ENCODE measurements at regions not wholly inside any gene's neighbourhood (a gene's known extent, or its start where the extent isn't known, plus 50 kb on each side); places are given as distances from the start of the nearest gene placed in this dataset.
"Not testable (repeated sequence)": the region's sequence is repeated elsewhere in the genome, so short reads cannot be mapped to it uniquely, and the experiment has no call there.

DNA sequence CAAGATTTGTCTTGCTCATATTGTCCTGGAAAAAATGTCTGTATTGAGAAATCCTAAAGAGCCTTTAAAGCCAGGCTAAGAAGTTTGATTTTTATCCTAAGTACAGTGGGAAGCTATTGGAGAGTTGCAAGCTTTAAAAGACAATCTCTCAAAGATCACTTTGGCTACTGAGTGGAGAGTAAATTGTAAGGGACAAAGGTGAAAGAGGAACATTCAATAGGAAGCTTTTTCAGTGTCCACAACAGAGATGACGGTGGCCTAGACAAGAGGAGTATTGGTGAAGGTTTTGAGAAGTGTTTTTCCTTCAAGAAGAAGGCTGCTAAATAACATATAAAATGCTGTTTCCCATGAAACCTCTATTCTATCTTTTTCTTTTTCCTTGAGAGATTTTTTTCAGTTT lies 249.5 kb upstream of the IL12A start:
- DNase-seq (ENCODE audit: low read depth), result no peak
- no peak overlapping the region for H3K4me3 ChIP-seq (ENCODE audit: control insufficient read depth, low read depth, low read length)
- TF ChIP-seq, protein P1, sequence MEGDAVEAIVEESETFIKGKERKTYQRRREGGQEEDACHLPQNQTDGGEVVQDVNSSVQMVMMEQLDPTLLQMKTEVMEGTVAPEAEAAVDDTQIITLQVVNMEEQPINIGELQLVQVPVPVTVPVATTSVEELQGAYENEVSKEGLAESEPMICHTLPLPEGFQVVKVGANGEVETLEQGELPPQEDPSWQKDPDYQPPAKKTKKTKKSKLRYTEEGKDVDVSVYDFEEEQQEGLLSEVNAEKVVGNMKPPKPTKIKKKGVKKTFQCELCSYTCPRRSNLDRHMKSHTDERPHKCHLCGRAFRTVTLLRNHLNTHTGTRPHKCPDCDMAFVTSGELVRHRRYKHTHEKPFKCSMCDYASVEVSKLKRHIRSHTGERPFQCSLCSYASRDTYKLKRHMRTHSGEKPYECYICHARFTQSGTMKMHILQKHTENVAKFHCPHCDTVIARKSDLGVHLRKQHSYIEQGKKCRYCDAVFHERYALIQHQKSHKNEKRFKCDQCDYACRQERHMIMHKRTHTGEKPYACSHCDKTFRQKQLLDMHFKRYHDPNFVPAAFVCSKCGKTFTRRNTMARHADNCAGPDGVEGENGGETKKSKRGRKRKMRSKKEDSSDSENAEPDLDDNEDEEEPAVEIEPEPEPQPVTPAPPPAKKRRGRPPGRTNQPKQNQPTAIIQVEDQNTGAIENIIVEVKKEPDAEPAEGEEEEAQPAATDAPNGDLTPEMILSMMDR (conservative IDR thresholded peaks at IDR 0.05; ENCODE audit: control insufficient read depth, insufficient read depth, low read depth, low read length), result no peak

DNA sequence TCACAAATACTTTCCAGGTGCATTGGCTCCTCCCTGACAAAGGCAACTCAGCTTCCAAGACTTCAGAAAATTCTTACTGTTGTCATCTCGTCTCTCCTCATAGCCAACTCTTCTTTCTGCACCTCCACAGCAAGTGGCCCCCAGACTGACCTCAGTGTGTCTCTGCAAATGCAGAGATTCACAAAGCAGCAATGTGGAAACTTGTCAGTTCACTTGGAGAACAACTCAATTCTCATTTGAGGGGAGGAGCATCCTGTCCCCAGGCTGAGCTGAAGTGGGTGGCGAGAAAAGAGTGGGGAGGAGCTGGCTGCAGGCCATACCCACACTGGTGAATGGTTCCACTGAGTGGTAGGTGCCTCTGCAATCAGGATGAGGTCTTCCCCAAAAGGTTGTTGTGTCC lies 248.7 kb upstream of the IL12A start:
- DNase-seq (ENCODE audit: low read depth), result no peak
- TF ChIP-seq, protein P1 (conservative IDR thresholded peaks at IDR 0.05; ENCODE audit: control insufficient read depth, insufficient read depth, low read depth, low read length), result no peak
- no peak overlapping the region for H3K4me3 ChIP-seq (ENCODE audit: control insufficient read depth, low read depth, low read length)

DNA sequence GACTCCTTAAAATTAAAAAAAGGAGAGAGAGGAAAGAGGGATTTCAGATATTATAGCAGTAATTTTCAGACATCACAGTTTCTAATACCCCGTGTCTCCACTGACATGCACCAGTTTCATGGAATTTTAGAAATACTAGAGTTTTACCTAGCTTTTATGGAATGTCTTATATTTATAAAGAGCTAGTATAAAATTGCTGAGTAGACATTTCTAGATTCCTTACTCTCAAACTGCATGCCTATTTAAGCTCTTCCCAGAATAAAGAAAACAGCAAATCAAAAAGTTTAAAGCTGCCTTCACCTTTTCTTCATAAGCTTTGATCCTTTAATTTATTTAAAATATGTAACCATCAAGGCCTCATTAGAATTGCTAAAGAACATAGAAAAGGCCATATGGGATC lies 247.4 kb upstream of the IL12A start:
- H3K4me3 ChIP-seq (ENCODE audit: control insufficient read depth, low read depth, low read length), result no peak overlapping the region
- DNase-seq (ENCODE audit: low read depth), result no peak
- TF ChIP-seq, protein P1 (conservative IDR thresholded peaks at IDR 0.05; ENCODE audit: control insufficient read depth, insufficient read depth, low read depth, low read length), result no peak

DNA sequence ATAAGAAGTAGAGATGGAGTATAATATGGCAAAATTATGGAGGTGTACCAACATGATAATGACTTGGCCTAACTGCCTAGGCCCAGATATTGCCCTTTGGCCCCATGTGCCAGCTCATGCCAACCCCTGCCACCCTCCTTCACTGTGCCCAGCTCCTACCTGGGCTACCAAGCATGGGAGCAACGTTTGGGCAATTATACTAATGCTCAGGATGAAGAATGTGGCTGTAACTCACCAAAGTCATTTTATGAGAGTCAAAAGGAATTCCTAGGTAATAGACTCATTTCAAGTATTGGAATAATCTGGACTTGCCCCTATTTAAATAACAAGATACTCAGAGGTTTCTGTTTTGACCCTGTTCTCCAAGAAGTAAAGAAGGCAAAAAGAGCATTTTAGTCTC lies 240.2 kb upstream of the IL12A start:
- H3K4me3 ChIP-seq (ENCODE audit: control insufficient read depth, low read depth, low read length), result no peak overlapping the region
- TF ChIP-seq, protein P1 (conservative IDR thresholded peaks at IDR 0.05; ENCODE audit: control insufficient read depth, insufficient read depth, low read depth, low read length), result no peak
- DNase-seq (ENCODE audit: low read depth), result no peak

DNA sequence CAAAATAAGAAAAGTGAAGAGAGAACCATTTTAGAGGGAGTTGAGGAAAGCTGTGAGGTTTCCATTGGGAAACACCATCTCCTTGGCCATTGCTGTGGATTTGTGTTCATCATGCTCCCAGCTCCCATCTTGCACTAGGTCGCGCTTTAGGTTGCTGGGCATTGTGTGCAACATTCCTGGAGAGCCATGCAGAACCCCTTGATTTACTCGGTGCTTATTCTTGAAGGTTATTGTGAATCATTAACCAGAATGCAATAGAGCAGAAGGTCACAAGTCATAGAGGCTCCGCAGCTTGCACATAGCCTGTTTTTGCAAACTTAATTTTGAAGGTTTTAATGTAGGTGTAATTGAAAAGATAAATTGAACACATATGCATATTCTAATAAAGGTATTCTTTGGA lies 239.2 kb upstream of the IL12A start:
- no peak overlapping the region for H3K4me3 ChIP-seq (ENCODE audit: control insufficient read depth, low read depth, low read length)
- DNase-seq (ENCODE audit: low read depth), result no peak
- TF ChIP-seq, protein P1 (conservative IDR thresholded peaks at IDR 0.05; ENCODE audit: control insufficient read depth, insufficient read depth, low read depth, low read length), result no peak

DNA sequence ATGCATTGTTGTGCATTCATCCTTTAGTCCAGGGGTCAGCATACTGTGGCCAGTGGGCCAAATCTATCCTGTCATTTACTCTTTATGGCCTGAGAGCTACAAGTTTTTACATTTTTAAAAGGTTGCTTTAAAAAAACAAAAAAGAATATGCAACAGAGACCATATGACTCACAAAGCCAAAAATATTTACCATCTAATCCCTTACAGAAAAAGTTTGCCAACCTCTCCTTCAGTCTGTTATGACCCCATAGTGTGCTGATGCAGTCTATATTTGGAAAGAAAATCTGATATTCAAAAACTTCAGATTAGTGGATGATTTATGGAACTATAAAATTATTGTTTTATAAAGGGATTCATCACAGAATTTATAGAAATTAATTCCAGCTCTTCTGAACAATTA lies 237.5 kb upstream of the IL12A start:
- TF ChIP-seq, protein P1 (conservative IDR thresholded peaks at IDR 0.05; ENCODE audit: control insufficient read depth, insufficient read depth, low read depth, low read length), result no peak
- no peak for DNase-seq (ENCODE audit: low read depth)
- no peak overlapping the region for H3K4me3 ChIP-seq (ENCODE audit: control insufficient read depth, low read depth, low read length)

DNA sequence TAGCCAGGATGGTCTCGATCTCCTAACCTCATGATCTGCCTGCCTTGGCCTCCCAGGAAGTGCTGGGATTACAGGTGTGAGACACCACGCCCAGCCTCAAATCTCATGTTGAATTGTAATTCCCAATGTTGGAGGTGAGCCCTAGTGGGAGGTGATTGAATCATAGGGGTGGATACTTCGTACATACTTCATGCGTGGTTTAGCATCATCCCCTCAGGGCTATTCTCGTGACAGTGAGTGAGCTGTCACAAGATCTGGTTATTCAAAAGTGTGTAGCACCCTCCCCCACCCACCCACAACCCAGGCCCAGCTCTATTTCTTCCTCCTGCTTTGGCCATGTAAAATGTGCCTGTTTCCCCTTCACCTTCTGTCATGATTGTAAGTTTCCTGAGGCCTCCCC lies 236.9 kb upstream of the IL12A start:
- H3K4me3 ChIP-seq (ENCODE audit: control insufficient read depth, low read depth, low read length), result no peak overlapping the region
- TF ChIP-seq, protein P1 (conservative IDR thresholded peaks at IDR 0.05; ENCODE audit: control insufficient read depth, insufficient read depth, low read depth, low read length), result no peak
- peak; percentile 33 for DNase-seq (ENCODE audit: low read depth)

DNA sequence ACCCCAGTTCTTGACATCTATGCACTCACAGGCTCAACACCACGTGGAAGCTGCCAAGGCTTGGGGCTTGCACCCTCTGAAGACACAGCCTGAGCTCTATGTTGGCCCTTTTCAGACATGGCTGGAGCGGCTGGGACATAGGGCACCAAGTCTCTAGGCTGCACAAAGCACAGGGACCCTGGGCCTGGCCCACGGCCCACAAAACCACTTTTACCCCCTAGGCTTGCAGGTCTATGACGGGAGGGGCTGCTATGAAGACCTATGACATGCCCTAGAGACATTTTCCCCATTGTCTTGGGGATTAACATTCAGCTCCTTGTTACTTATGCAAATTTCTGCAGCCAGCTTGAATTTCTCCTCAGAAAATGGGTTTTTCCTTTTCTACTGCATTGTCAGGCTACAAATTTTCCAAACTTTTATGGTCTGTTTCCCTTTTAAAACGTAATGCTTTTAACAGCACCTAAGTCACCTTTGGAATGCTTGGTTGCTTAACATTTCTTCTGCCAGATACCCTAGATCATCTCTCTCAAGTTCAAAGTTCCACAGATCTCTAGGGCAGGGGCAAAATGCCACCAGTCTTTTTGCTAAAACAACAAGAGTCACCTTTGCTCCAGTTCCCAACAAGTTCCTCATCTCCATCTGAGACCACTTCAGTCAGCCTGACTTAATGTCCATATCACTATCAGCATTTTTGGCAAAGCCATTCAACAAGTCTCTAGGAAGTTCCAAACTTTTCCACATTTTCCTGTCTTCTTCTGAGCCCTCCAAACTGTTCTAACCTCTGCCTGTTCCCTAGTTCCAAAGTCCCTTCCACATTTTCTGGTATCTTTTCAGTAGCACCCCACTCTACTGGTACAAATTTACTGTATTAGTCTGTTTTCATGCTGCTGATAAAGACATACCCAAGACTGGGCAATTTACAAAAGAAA lies 232.1 kb upstream of the IL12A start:
- not testable (repeated sequence) for DNase-seq (ENCODE audit: low read depth)

More for the DNA sequence above, 232.1 kb upstream of the IL12A start:
- not testable (repeated sequence) for H3K4me3 ChIP-seq (ENCODE audit: control insufficient read depth, low read depth, low read length)

Data from fibroblast of mammary gland (primary cell).